Effector memory CD4-positive, alpha-beta T cell (primary cell): ENCODE measurements at regions not wholly inside any gene's neighbourhood (a gene's known extent, or its start where the extent isn't known, plus 50 kb on each side); places are given as distances from the start of the nearest gene placed in this dataset.

ENCODE experiments used
- DNase-seq, 3 donors: peaks; one replicate each; pipeline ENCODE4 v3.0.0-alpha.2; 2020
- H3K27ac ChIP-seq: 2 replicates; pipeline ENCODE4 v1.7.0; 2013; ENCODE audit warnings: mild to moderate bottlenecking, low read length, moderate library complexity; ENCODE audit not compliant: insufficient read depth, poor library complexity, severe bottlenecking
- H3K27me3 ChIP-seq: replicated peaks from 2 replicates; pipeline ENCODE4 v1.7.0; 2013; ENCODE audit warnings: mild to moderate bottlenecking, low read length; ENCODE audit not compliant: insufficient read depth, control insufficient read depth, poor library complexity, severe bottlenecking
- H3K36me3 ChIP-seq: 2 replicates; pipeline ENCODE4 v1.7.0; 2013; ENCODE audit warnings: mild to moderate bottlenecking, low read length, moderate library complexity; ENCODE audit not compliant: control insufficient read depth, insufficient read depth
- H3K4me1 ChIP-seq: 2 replicates; pipeline ENCODE4 v1.7.0; 2013; ENCODE audit warnings: low read length, mild to moderate bottlenecking; ENCODE audit not compliant: control insufficient read depth, insufficient read depth, poor library complexity, severe bottlenecking
- H3K4me3 ChIP-seq: 2 replicates; pipeline ENCODE4 v1.7.0; 2013; ENCODE audit warnings: low read length, low read depth, mild to moderate bottlenecking; ENCODE audit not compliant: insufficient read depth, poor library complexity, severe bottlenecking
- H3K9me3 ChIP-seq: 2 replicates; pipeline ENCODE4 v1.7.0; 2013; ENCODE audit warnings: mild to moderate bottlenecking, low read length, moderate library complexity; ENCODE audit not compliant: control insufficient read depth

DNA sequence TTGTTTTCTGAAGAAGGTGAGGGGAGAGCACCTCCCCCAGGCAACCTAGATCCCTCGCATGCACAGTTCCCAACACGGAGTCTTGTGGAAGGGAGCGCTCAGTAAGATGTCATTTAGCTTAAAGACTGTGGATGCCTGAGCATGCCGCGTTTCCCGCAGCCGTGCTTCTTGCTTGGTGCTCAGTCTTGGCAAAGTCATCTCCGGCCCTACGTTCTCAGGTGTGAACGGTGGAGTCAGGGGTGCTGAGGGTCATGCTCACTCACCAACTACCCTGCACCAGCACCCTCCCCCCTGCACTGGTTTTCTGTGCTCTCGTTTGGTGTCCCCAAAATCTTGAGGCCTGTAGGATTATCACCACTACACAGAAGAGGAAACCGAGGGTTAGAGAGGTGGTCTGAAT is 202.1 kb downstream of the RHOU start:
- Histone ChIP-seq H3K27me3 (no peaks in the 10 kb centered on the region), H3K9me3 (no peaks in the 10 kb centered on the region), H3K4me1 (no peaks in the 10 kb centered on the region), H3K27ac (no peak overlapping the region), H3K36me3 (no peaks in the 10 kb centered on the region), H3K4me3 (no peak overlapping the region)
- DNase-seq: no peak

DNA sequence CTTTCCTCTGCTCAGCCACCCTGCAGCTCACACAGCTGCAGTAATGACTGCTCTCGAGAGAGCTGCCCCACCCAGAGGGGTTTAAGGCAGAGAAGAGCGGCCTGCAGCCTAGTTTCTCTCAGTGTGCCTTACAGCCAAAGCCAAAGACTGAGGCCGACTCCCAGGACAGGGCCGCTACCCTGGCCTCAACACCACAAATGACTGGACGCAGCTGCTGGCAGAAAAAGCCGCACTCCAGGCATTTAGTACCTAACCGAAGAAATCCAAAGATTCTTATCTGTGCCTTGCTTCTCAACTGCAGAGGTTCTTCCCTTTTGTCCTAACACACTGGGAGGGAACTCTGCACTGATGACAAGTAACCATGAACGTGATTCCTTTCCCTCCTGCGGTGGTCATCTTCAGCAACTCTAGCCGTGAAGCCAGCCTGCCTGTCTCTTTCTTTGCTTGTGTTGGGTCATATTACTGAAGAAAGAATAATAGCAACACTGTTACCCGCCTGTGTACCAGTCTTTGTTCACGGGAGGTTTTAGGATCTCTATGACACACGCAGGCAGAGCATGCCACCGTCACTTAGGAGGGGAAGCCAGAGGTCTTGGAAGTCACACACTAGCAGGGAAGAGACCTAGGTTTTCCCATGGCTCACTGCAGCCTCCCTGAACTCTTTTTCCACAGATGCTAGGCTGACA is 202.7 kb downstream of the RHOU start:
- H3K4me1 ChIP-seq: no peaks in the 10 kb centered on the region
- no peak overlapping the region for H3K27ac ChIP-seq
- DNase-seq: no peak
- no peaks in the 10 kb centered on the region for H3K9me3 ChIP-seq
- H3K4me3 ChIP-seq: no peak overlapping the region
- no peaks in the 10 kb centered on the region for H3K27me3 ChIP-seq
- no peaks in the 10 kb centered on the region for H3K36me3 ChIP-seq

GRCh38 chr1:228938537-228938901 is 203.2 kb downstream of the RHOU start:
- Histone ChIP-seq H3K27me3 (no peaks in the 10 kb centered on the region), H3K4me1 (no peaks in the 10 kb centered on the region), H3K9me3 (no peaks in the 10 kb centered on the region), H3K4me3 (no peak overlapping the region), H3K36me3 (no peaks in the 10 kb centered on the region), H3K27ac (no peak overlapping the region)
- DNase-seq: no peak

DNA sequence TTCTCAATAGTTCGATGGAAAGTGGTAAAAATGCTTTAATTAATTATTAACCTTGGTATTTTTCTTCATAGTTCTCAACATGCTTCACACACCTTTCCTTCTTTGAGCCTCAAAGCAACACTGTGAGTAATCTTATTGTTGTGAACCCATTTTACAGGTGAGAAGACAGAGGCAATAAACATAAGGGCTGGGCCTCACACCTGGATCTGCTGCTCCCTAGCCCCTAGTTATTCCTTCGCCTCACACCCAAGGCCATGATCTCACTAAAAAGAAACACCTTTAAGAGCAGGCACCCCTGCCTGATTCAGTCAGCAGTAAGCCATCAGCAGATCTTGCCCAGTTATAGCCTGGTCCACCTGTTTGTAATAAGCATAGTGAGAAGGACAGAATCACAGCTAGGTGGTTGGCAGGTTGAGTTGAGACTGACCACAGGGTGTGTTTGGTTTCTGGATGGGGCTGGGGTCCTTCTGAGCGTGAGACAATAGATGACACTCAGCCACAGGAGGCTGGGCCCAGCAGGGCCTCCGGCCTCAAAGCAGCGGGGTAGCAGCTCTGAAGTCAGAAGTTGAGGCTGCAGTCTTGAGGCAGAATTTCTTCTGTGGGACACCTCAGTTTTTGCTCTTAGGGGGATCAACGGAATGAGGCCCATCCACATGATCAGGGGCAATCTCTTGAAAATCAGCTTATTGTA is 203.9 kb downstream of the RHOU start:
- H3K4me1 ChIP-seq: no peaks in the 10 kb centered on the region
- no peak overlapping the region for H3K4me3 ChIP-seq
- no peaks in the 10 kb centered on the region for H3K27me3 ChIP-seq
- DNase-seq: no peak
- no peaks in the 10 kb centered on the region for H3K36me3 ChIP-seq
- no peak overlapping the region for H3K27ac ChIP-seq
- no peaks in the 10 kb centered on the region for H3K9me3 ChIP-seq

DNA sequence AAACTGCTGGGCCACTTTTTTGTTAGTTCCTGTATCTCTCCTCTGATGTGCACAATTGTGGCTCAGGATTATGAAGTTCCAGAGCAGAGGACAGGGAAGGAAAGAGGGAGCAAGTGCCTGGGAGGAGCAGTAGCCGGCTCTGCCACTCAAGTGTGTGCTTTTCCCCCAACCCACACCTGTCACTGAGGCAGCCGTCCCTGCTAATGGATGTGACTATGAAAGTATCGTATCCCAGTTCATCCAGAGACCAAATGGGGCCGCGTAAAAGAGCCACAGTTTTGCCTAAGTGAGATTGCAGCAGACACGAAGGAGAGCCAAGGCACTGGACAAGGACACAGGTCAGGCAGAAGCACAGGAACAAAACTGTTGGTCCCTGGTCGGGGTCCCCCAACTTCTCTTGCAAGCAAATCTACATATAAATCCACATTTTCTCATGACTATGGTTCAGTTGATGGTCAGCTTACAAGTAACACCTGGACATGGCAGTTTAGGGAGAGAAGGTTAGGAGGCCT is 204.7 kb downstream of the RHOU start:
- no peak overlapping the region for H3K4me3 ChIP-seq
- H3K9me3 ChIP-seq: no peaks in the 10 kb centered on the region
- no peaks in the 10 kb centered on the region for H3K27me3 ChIP-seq
- no peak overlapping the region for H3K27ac ChIP-seq
- H3K36me3 ChIP-seq: no peaks in the 10 kb centered on the region
- no peaks in the 10 kb centered on the region for H3K4me1 ChIP-seq
- DNase-seq: no peak

DNA sequence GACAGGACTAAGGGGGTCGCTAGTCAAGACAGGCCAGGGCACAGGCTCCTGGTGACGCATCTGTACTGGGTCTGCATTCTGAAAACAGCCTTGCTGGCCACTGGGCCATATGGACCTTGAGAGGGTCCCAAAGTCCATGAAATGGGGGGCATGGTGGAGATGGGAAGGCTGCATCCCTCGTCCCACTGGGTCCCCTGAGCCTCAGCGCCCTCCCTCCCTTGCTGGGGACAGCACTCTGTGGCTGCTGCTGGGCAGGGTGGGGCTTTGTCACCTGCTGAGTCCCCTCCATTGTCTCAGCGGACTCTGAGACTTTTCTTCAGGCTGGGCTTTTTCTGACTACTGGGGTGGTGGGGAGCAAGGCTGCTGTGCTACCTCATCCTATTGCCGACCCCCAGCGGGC is 205.2 kb downstream of the RHOU start:
- H3K4me1 ChIP-seq: no peaks in the 10 kb centered on the region
- H3K36me3 ChIP-seq: no peaks in the 10 kb centered on the region
- H3K4me3 ChIP-seq: no peak overlapping the region
- no peaks in the 10 kb centered on the region for H3K9me3 ChIP-seq
- H3K27me3 ChIP-seq: no peaks in the 10 kb centered on the region
- DNase-seq: no peak
- no peak overlapping the region for H3K27ac ChIP-seq

DNA sequence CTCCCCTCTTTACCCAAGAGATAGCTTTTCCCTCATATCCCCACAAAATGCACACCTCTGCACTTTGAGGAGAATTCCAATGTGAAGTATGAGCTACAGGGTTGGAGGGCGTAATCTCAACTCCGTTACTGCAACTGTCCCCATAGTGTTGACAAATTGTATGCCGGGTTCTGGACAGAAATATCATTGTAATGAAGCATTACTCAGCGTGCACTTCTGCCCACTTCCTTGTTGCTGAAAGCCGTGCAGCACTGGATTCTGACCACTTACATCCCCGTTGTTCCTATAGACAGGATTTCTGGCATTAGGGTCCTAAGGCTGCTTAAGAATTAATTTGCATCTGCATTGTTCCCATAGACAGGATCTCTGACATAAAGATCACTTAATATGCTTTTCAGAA is 205.6 kb downstream of the RHOU start:
- DNase-seq: no peak
- no peaks in the 10 kb centered on the region for H3K27me3 ChIP-seq
- H3K4me1 ChIP-seq: no peaks in the 10 kb centered on the region
- no peaks in the 10 kb centered on the region for H3K9me3 ChIP-seq
- no peak overlapping the region for H3K27ac ChIP-seq
- no peaks in the 10 kb centered on the region for H3K36me3 ChIP-seq
- H3K4me3 ChIP-seq: no peak overlapping the region

DNA sequence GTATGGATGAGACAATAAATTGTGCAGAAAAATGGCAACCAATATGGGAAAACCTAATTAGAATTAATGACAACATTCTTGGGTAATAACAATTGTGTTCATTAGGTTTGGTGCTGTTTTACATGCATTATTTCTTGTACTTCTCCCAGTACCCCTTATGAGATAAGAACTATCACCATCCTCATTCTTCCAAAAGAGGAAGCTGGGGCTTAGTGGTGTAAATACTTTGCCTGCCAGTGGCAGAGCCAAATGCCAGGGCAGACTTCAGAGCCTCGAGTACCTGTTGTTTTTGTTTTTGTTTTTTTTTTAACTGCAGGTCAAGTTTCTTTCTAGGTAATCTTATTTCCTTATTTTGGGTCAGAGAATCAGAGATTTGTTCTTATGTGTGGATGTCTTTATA is 206.4 kb downstream of the RHOU start:
- no peaks in the 10 kb centered on the region for H3K27me3 ChIP-seq
- H3K27ac ChIP-seq: no peak overlapping the region
- H3K36me3 ChIP-seq: no peaks in the 10 kb centered on the region
- DNase-seq: no peak
- H3K4me3 ChIP-seq: no peak overlapping the region
- H3K9me3 ChIP-seq: no peaks in the 10 kb centered on the region
- H3K4me1 ChIP-seq: no peaks in the 10 kb centered on the region

GRCh38 chr1:228943436-228943835 is 208.2 kb downstream of the RHOU start:
- no peak overlapping the region for H3K27ac ChIP-seq

GRCh38 chr1:228944296-228944695 is 209.0 kb downstream of the RHOU start:
- no peaks in the 10 kb centered on the region for H3K9me3 ChIP-seq
- no peaks in the 10 kb centered on the region for H3K27me3 ChIP-seq
- no peak overlapping the region for H3K27ac ChIP-seq
- H3K4me3 ChIP-seq: no peak overlapping the region
- no peak for DNase-seq
- no peaks in the 10 kb centered on the region for H3K4me1 ChIP-seq
- no peaks in the 10 kb centered on the region for H3K36me3 ChIP-seq

More at GRCh38 chr1:228943436-228943835, 208.2 kb downstream of the RHOU start:
- Histone ChIP-seq H3K36me3 (no peaks in the 10 kb centered on the region), H3K27me3 (no peaks in the 10 kb centered on the region), H3K4me1 (no peaks in the 10 kb centered on the region), H3K4me3 (no peak overlapping the region), H3K9me3 (no peaks in the 10 kb centered on the region)
- DNase-seq: no peak
